HepG2 (cell line): ENCODE measurements at regions not wholly inside any gene's neighbourhood (a gene's known extent, or its start where the extent isn't known, plus 50 kb on each side); places are given as distances from the start of the nearest gene placed in this dataset.

Source experiments
- ATAC-seq: fragments of 200-7000 bp; cut with Tn5 transposase; 3 replicates; pipeline ENCODE4 v1.9.1; 2020; ENCODE audit warnings: mild to moderate bottlenecking, moderate library complexity
- BruUV-seq: library from RNA; stranded (reverse); fragments of 400-500 nt; replicated peaks from 2 replicates; lab custom pipeline; 2021; lab: Mats Ljungman, UMichigan
- CTCF ChIA-PET: fragments of 300-600 bp; formaldehyde crosslinking; extraction: SDS; loops from one replicate; lab custom pipeline; 2021; ENCODE audit warnings: low total read pairs, inconsistent platforms, low intra/inter-chr PET ratio; lab: Yijun Ruan, JAX
- POLR2A ChIA-PET: fragments of 350-600 bp; sonication (Branson Sonifier 250); formaldehyde crosslinking; loops from one replicate; lab custom pipeline; 2020; ENCODE audit warnings: antibody characterized with exemption, inconsistent platforms; lab: Yijun Ruan, JAX
- DNase-seq: peaks from one replicate; pipeline ENCODE4 v3.0.0-alpha.2; 2015; ENCODE audit warnings: low spot score
- FAIRE-seq: peaks from 3 replicates; lab custom pipeline; 2011; peaks lifted over from hg19 to GRCh38; lab: Jason Lieb, UNC
- H2AFZ ChIP-seq: one replicate; pipeline ENCODE4 v1.6.1; 2011; ENCODE audit warnings: low read length, inconsistent platforms
- H3K27ac ChIP-seq: fragments of 300-600 bp; 3 replicates; pipeline ENCODE4 v1.8.0; 2011; ENCODE audit warnings: mixed run types, mild to moderate bottlenecking, mixed read lengths, low read length, inconsistent platforms; ENCODE audit not compliant: insufficient read depth; ENCODE audit errors: extremely low read length
- H3K27me3 ChIP-seq, 2 experiments: fragments of 200-600 bp in 1 of 2; 2 replicates in 1 of 2; 3 replicates in 1 of 2; pipeline versions ENCODE4 v1.6.0 to v1.8.0; 2011; ENCODE audit warnings: low read length in 2 of 2, mild to moderate bottlenecking in 2 of 2, moderate library complexity in 2 of 2, inconsistent platforms in 1 of 2; ENCODE audit not compliant: insufficient read depth in 2 of 2, control insufficient read depth in 1 of 2
- H3K36me3 ChIP-seq, 2 experiments: fragments of 200-600 bp in 1 of 2; replicated peaks in 1 of 2; 2 replicates in 1 of 2; 3 replicates in 1 of 2; pipeline versions ENCODE4 v1.5.1 to v1.8.0; 2011; ENCODE audit warnings: low read length in 2 of 2, inconsistent platforms in 1 of 2; ENCODE audit not compliant: insufficient read depth in 2 of 2, control insufficient read depth in 1 of 2
- H3K4me1 ChIP-seq: 2 replicates; pipeline ENCODE4 v1.5.1; 2012; ENCODE audit warnings: low read length, inconsistent platforms; ENCODE audit not compliant: insufficient read depth
- H3K4me2 ChIP-seq: 2 replicates; pipeline ENCODE4 v1.6.0; 2011; ENCODE audit warnings: low read depth, low read length, inconsistent platforms
- H3K4me3 ChIP-seq, 3 experiments: fragments of 200-600 bp in 1 of 3; sonication (generic), shearing (Covaris generic) in 1 of 3; replicated peaks in 1 of 3; 2 replicates each; pipeline ENCODE4 v1.5.1; 2011 to 2016; ENCODE audit warnings: low read length in 3 of 3, inconsistent platforms in 2 of 3, low read depth in 2 of 3, mild to moderate bottlenecking in 2 of 3, control low read depth in 1 of 3, mixed read lengths in 1 of 3; ENCODE audit not compliant: insufficient read depth in 1 of 3
- H3K79me2 ChIP-seq: one replicate; pipeline ENCODE4 v1.6.1; 2011; ENCODE audit warnings: low read length, inconsistent platforms; ENCODE audit not compliant: insufficient read depth
- H3K9ac ChIP-seq: 2 replicates; pipeline ENCODE4 v1.6.0; 2011; ENCODE audit warnings: mild to moderate bottlenecking, low read depth, low read length, inconsistent platforms; ENCODE audit not compliant: insufficient read depth
- H3K9me3 ChIP-seq: 2 replicates; pipeline ENCODE4 v1.5.1; 2012; ENCODE audit warnings: mild to moderate bottlenecking, low read length
- H4K20me1 ChIP-seq: 2 replicates; pipeline ENCODE4 v1.6.0; 2011; ENCODE audit warnings: inconsistent platforms, mild to moderate bottlenecking, low read length, moderate library complexity; ENCODE audit not compliant: insufficient read depth
- BORCS8-MEF2B ChIP-seq: sonication (generic); formaldehyde crosslinking; IDR thresholded peaks from 2 replicates; pipeline ENCODE4 v1.8.0; 2022; ENCODE audit warnings: mild to moderate bottlenecking, missing genetic modification reagents
- EZH2 ChIP-seq: conservative IDR thresholded peaks from 2 replicates; pipeline ENCODE4 v1.6.1; 2012; ENCODE audit warnings: mild to moderate bottlenecking, low read depth, low read length, moderate library complexity
- FUBP1 ChIP-seq: sonication (generic); formaldehyde crosslinking; IDR thresholded peaks from 2 replicates; pipeline ENCODE4 v1.5.1; 2020; ENCODE audit warnings: missing genetic modification reagents, mild to moderate bottlenecking, borderline replicate concordance
- HMG20A ChIP-seq: IDR thresholded peaks from 2 replicates; pipeline ENCODE4 v1.6.1; 2016; ENCODE audit warnings: borderline replicate concordance
- MAF1 ChIP-seq: sonication (generic); formaldehyde crosslinking; IDR thresholded peaks from 2 replicates; pipeline ENCODE4 v1.5.0; 2020; ENCODE audit warnings: missing genetic modification reagents, borderline replicate concordance
- MIER2 ChIP-seq: IDR thresholded peaks from 2 replicates; pipeline ENCODE4 v1.6.1; 2016; ENCODE audit warnings: missing biosample characterization, missing genetic modification reagents
- NFAT5 ChIP-seq: sonication (generic); formaldehyde crosslinking; IDR thresholded peaks from 2 replicates; pipeline ENCODE4 v1.4.0; 2020; ENCODE audit warnings: missing genetic modification reagents
- PCBP1 ChIP-seq: fragments of 200-400 bp; formaldehyde crosslinking; IDR thresholded peaks from 2 replicates; pipeline ENCODE4 v1.6.1; 2017; ENCODE audit warnings: mild to moderate bottlenecking, low read depth, low read length, borderline replicate concordance
- RORA ChIP-seq: sonication (generic); formaldehyde crosslinking; IDR thresholded peaks from 2 replicates; pipeline ENCODE4 v1.5.0; 2020; ENCODE audit warnings: mild to moderate bottlenecking, missing genetic modification reagents, moderate library complexity
- RXRA ChIP-seq: sonication (generic); formaldehyde crosslinking; IDR thresholded peaks from 2 replicates; pipeline ENCODE4 v1.5.1; 2020; ENCODE audit warnings: missing genetic modification reagents
- SP2 ChIP-seq: sonication (generic); formaldehyde crosslinking; IDR thresholded peaks from 2 replicates; pipeline ENCODE4 v1.5.1; 2020; ENCODE audit warnings: mild to moderate bottlenecking, missing genetic modification reagents
- TCF12 ChIP-seq, 2 experiments: fragments of 450-650 bp in 1 of 2; sonication (generic) in 1 of 2; formaldehyde crosslinking in 1 of 2; IDR thresholded peaks; 2 replicates each; pipeline versions ENCODE4 v1.6.1 to v1.8.0; 2017 to 2022; ENCODE audit warnings: antibody characterized with exemption in 1 of 2, mild to moderate bottlenecking in 1 of 2, missing genetic modification reagents in 1 of 2, moderate library complexity in 1 of 2
- ZNF276 ChIP-seq: sonication (generic); formaldehyde crosslinking; IDR thresholded peaks from 2 replicates; pipeline ENCODE4 v1.4.0; 2020; ENCODE audit warnings: mild to moderate bottlenecking, low read depth, missing genetic modification reagents
- ZNF605 ChIP-seq: sonication (generic); formaldehyde crosslinking; IDR thresholded peaks from 2 replicates; pipeline ENCODE4 v1.8.0; 2022; ENCODE audit warnings: mild to moderate bottlenecking, missing genetic modification reagents
- ZNF644 ChIP-seq: IDR thresholded peaks from 2 replicates; pipeline ENCODE4 v1.6.1; 2016; ENCODE audit warnings: low read depth
- ZNF746 ChIP-seq: sonication (generic); formaldehyde crosslinking; IDR thresholded peaks from 2 replicates; pipeline ENCODE4 v1.8.0; 2022; ENCODE audit warnings: mild to moderate bottlenecking, missing genetic modification reagents
- ZNF841 ChIP-seq: sonication (generic); formaldehyde crosslinking; IDR thresholded peaks from 2 replicates; pipeline ENCODE4 v1.8.1; 2023; ENCODE audit warnings: missing genetic modification reagents, borderline replicate concordance
- WGBS: methylation state at CpG from one replicate; pipeline ENCODE4 v1.1.6; 2017; ENCODE audit warnings: low lambda C conversion rate; 5-methylcytosine and 5-hydroxymethylcytosine counted together
- in situ Hi-C: cut with HindIII; loops from 2 replicates; pipeline ENCODE4 v1.10.0; 2017; ENCODE audit warnings: low pct_unique_long_range_greater_than_20kb; ENCODE audit not compliant: extremely low pct_ligation_motif_present
- intact Hi-C: fragments of 100-400 bp; cut with micrococcal nuclease; formaldehyde crosslinking; loops from one replicate; pipeline ENCODE4 v1.10.0; 2022; ENCODE audit not compliant: unreplicated experiment

- in situ Hi-C loops = no loop called here
- Histone ChIP-seq H3K4me1 (0 out of 2 replicates have a peak, but pooled peaks cover 5% of the 10 kb centered on the region), H3K9me3 (no peaks in the 10 kb centered on the region), H4K20me1 (no peaks in the 10 kb centered on the region), H3K27me3 (no peaks in the 10 kb centered on the region), H3K79me2 (no peaks in the 10 kb centered on the region), H3K9ac (no peak overlapping the region), H3K36me3 (no peaks in the 10 kb centered on the region), H3K27ac (no peak overlapping the region), H2AFZ (no peak overlapping the region), H3K4me3 (no peak overlapping the region), H3K4me2 (no peak overlapping the region)
- WGBS = 42% methylated on average over 2 of the region's 2 CpGs
- intact Hi-C loops = no loop called here
- CTCF ChIA-PET = no interaction called here
- ATAC-seq (no peak), DNase-seq (no peak), FAIRE-seq (no peak)
- no TSS peak for BruUV-seq
- TF ChIP-seq TCF12 (IDR thresholded peaks at IDR 0.05) (no peak), TCF12 (CRISPR knock-in tag; IDR thresholded peaks at IDR 0.05) (no peak), EZH2 (no peak), ZNF841 (CRISPR knock-in tag) (no peak), HMG20A (CRISPR knock-in tag) (no peak), FUBP1 (CRISPR knock-in tag) (no peak), ZNF605 (no peak), MIER2 (no peak), RXRA (CRISPR knock-in tag) (no peak), MAF1 (CRISPR knock-in tag) (no peak), BORCS8-MEF2B (CRISPR knock-in tag) (no peak), NFAT5 (CRISPR knock-in tag) (no peak), ZNF644 (CRISPR knock-in tag) (no peak), RORA (no peak), ZNF276 (no peak), PCBP1 (no peak), ZNF746 (CRISPR knock-in tag) (no peak), SP2 (CRISPR knock-in tag) (no peak)
- POLR2A ChIA-PET = no interaction called here
Observed at GRCh38 chr2:38212312-38212711, 136.4 kb upstream of the CYP1B1 start.
